ENCODE measurements at regions not wholly inside any gene's neighbourhood (a gene's known extent, or its start where the extent isn't known, plus 50 kb on each side); places are given as distances from the start of the nearest gene placed in this dataset.

DNA sequence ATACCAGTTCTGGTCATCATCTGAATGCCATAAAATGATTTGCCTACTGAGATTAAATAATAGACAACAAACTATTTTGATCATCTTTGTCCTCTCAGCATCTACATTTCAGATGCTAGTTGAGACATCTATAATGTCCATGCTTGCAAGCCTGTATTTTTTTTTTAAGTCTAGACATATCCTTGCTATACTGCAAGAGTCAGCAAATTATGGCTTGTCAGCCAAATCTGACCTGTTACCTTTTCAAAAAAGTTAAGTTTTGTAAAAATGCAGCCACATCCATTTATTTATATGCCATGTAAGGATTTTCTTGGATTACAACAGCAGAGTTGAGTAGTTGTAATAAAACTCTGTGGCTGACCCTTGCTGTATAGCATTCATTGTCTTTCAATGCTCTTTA lies 1355.7 kb upstream of the FAM98A start:
- no peak for DNase-seq (ENCODE audit: low spot score)

DNA sequence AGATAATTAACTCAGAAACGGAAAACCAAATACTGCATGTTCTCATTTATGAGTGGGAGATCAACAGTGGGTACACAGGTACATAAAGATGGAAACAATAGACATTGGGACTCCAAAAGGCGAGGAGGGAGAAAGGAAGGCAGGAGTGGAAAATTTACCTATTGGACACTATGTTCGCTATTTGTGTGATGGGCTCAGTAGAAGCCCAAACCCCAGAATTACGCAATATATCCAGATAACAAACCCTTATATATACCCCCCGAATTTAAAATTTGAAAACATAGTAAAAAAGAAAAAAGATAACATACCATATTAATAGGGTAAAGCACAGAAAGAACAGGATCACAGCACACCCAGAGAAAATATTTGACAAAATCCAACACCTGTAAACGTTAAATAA lies 1351.7 kb upstream of the FAM98A start:
- DNase-seq (ENCODE audit: low spot score) = no peak

DNA sequence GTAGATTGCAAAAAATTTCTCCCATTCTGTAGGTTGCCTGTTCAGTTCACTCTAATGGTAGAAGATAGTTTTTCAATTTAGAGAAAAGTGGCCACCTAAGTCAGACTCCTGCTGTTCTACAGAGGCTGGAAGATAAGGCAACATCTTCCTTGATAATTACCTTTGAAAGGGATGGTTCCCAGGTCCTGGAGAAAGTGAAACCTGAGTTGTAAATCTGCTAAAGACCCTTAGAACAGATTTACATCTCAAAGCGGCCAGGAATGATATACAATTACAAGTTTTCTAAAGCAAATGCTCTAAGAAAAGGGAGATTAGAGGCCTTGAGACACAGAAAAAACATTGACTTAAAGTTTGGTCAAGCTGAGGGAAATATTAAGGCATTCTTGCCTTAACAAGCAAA lies 1350.2 kb upstream of the FAM98A start:
- DNase-seq (ENCODE audit: low spot score) = no peak

DNA sequence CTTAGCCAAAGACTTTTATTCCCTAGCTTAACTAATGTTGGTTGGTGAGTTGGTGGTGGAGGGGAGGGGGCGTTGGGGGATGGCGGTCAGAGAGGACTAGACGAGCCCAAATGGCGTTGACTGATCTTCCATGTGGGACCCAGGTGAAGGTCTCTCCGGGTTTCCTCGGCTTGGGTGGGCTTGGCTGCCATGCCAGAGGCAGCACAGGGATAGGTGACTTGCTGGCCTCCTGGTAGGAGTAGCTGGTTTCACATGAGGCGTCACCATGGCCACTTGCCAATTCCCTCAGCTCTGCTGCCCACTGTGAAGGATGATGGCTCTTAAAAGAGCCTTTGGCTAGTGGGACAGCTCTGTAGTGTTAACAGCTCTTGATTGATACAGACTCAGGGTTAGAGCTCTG lies 1337.0 kb upstream of the FAM98A start:
- DNase-seq (ENCODE audit: low spot score) = no peak

DNA sequence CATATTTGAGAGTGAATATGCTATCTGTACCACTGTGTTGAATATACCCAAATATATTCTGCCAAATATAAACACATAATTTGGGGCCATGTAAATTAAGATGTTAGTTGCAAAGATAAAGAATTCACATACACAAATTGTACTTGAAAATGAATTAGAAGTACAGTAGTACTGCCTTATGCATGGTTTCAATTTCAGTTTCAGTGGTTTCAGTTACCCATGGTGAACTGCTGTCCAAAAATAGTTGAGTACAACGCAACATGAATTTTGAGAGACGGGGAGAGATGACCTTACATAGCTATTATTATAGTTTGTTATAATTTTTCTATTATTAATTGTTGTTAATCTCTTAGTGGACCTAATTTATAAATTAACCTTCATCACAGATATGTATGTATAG lies 1313.0 kb upstream of the FAM98A start:
- DNase-seq (ENCODE audit: low spot score) = no peak

DNA sequence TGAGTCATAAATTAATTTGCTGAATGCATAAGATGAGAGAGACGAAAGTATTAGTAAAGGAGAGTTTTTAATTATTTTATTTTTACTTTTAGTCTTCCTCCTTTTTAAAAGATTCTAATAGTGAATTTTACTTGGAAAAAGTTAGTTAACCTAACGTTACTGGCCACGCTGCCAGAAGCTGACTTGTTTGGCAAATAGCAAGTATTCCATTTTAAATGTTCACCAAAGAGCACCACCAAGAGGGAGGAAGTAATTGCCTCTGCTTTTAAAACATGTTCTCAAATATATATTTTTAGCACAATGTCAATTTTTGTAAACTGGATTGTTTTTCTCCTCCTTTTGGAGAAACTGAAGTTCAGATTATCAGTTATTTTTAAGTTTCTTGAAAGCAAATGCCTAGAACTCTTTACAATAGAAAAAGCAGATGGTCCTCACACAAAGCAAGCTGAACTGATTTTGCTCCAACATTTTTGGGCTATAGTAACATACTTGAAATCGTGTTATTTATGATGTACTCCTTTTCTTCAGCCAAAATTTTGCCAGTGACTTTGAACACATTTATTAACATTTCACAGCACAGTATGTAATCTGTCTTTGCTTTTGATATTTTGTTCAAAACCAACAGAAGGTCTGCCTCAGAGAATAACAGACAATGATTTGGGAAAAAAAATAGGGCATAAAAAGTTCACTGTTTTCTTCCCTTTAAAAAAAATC lies 1311.0 kb upstream of the FAM98A start:
- no peak for DNase-seq (ENCODE audit: low spot score)

DNA sequence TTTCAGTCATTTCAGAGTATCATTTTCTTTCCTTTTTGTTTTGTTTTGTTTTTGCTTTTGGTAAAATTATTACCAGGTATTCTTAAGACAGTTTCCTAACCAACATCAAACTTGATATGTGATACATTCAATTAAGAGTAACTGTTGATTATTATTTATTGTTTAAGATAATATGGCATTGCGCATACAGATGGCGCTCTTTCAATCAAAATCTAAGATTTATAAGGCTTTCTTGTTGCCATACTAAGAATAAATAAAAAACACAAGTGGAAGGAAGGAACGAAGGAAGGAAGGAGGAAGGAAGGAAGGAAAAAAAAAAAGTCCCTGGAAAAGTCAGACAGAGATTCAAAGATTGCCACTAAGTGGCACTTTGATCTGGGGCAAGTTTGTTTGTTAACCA lies 1308.7 kb upstream of the FAM98A start:
- DNase-seq (ENCODE audit: low spot score) = no peak

DNA sequence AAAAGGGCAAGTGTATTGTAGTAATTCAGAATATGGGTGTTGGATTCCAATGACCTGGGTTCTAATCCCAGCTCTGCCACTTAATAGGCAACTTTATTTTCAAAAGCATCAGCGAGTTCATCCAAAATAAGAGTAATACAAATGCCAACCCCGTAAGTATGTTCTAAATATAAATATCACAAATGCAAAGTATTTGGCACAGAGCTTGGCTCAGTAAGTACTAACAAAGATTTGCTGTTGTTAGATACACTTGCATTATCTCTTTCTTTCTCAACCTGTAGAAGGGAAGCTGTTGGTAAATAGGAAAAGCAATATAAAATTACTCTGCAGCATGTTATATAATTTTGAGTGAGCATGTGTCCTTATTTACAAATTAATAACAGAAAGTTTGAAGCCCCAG lies 1302.6 kb upstream of the FAM98A start:
- no peak for DNase-seq (ENCODE audit: low spot score)

DNA sequence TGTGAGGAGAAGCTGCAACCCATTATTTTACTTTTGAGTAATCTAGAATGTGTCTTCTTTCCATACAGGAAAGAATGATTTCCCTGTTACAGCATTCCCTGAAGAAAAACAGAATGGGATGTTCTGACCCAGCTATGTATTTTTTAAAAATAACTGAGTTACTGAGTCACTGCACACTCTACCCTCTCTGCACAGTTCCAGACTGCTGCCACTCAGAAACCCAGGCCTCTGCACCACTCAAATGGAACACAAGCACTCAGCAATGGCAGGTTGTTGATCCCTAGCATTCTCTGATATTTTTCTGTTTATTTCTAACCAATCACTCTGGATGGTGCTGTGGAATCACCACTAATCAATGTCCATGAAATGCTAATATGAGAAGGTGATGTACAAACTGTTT lies 1300.0 kb upstream of the FAM98A start:
- no peak for DNase-seq (ENCODE audit: low spot score)

DNA sequence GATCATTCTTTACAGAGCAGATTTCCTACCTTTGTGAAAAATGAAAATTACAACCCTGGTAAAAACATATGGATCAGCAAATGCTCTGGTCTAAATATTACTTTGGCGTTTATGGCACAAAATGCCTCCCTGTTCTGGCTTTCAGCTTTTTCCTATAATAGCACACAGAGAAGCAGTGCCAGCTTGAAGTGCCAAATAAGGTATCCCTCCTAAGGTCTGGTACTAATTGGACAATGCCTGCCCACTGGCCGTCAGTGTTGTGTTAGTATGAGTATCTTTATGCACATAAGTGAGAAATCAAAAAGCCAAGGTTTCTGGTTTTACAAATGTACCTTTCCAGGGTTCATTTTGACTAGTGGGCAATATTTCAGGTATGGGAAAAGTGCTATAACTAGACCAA lies 1293.7 kb upstream of the FAM98A start:
- no peak for DNase-seq (ENCODE audit: low spot score)

DNA sequence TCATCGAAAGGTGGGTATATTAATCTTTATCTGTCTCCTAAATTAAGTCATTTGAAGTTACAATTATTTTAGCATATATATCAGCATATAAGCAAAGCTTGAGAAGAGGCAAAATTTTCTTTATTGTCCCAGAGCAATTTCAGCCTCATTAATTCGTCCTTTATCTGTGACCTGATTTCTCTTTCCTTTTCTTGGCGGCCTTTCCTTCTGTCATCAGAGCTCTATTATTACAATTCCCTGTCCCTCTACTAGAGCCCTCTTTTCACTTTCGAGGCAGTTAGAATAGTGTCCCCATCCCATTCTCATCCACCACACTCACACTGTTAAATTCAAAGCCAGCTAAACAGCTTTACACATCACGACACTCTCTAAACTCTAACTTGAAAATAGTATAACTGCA lies 1293.2 kb upstream of the FAM98A start:
- no peak for DNase-seq (ENCODE audit: low spot score)

DNA sequence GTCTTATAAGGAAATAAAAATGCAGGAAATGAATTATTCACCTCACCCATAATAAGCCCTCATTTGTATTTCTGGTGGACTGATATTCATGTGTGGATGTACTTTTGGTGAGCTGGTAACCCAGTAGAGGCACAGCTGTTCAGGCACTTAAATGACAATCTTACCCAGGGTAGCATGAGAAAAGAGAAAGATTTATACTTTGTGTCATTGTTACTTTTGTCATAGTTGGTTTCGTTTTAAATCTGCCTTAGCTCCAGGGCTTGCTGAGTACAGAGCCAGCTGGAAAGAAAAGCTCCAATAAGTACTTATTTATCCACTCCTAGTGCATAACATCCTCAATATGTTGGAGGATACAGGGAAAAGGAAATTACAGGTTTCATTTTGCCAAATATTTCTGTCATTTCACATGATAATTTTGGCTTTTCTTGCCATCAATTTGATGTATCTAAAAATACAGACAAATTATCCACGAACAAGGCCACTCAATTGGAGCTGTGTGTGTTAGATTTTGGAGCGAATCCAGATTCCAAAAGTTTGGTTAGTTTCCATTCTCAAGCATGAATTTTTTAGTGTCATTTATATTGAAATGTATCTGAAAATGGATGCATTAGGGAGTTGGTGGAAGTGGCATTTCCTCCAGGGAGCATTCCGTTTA lies 1276.1 kb upstream of the FAM98A start:
- no peak for DNase-seq (ENCODE audit: low spot score)

DNA sequence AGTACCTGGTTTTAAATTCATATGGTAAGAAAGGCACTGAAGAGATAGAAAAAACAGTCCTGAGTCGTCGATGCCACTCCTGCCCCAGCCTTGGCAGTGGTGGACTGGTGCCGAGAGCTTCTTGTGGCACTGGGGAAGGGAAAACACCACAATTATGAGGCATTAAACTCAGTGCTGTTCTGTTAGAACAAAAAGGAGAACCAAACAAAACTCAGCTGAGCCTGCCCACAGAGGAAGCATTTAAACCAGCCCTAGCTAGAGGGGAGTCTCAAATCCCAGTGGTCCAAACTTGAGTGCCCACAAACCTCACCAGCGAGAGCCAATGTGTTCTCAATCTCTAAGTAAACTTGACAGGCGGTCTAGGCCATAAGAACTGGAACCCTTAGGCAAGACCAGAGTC lies 1254.5 kb upstream of the FAM98A start:
- DNase-seq (ENCODE audit: low spot score) = no peak

DNA sequence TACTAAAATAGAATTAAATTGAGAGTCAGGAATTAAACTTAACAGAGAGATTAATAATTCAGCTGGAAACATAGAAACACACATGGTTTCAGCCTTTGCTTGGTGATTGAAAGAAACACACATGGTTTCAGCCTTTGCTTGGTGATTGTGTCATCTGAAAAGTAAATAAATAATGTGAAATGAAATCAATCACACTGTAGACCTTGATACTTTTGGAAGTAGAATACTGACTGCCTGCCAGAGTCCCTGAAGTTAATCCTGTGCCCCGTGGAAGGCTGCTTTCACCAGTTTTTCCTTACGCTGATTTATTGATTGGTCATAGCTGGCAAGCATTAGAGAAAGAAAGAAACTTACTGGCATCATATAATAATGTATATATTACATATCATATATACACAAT lies 1252.7 kb upstream of the FAM98A start:
- no peak for DNase-seq (ENCODE audit: low spot score)

DNA sequence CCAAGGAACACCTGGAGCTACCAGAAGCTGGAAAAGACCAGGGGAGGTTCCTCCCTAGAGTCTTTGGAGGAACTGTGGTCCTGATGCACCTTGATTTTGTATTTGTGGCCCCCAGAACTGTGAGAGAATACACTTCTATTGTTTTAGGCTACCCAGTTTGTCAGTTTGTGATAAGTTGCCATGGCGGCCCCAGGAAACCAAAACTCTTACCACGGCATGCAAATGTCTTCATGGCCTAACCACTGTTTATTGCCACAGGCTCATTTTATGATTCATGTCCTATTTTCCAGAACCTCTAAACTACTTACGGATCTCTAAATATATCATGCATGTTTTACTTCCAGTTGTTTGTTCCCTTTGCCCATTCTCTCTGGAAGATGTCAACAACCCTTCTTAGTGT lies 1250.7 kb upstream of the FAM98A start:
- no peak for DNase-seq (ENCODE audit: low spot score)

DNA sequence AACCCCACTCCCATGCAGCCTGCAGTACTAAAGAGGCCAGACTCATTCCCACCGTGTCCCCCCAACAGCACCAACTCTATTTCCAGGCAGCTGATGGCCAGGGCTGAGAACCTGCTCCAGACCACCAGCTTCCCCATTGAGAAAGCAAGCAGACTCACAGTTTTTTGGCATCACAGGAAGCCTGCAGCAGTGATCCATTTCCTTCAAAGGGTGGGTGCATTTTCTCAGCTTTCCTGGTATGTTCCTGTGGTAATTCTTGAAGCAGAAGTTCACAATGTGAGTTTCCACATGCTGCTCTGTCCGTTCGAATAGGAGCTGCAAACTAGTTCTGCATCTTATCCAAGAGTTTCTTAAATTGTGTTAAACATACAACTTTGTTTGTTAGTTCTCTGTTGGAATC lies 1249.6 kb upstream of the FAM98A start:
- no peak for DNase-seq (ENCODE audit: low spot score)

DNA sequence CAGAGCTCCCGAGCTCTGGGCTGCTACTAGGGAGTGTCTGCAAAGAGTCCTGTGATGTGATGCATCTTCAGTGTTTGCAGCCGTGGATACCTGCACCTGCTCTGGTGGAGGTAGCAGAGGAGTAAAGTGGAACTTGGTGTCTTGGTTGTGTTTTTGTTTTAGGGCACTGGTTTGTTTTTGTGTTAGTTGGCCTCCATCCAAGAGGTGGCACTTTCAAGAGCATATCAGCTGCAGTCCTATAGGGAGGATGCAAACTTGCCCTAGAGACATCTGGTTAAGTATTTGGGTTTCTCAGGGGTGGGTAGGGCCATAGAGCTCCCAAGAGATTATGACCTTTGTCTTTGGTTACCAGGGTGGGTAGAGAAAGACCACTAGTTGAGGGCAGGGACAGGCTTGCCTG lies 1249.0 kb upstream of the FAM98A start:
- no peak for DNase-seq (ENCODE audit: low spot score)

DNA sequence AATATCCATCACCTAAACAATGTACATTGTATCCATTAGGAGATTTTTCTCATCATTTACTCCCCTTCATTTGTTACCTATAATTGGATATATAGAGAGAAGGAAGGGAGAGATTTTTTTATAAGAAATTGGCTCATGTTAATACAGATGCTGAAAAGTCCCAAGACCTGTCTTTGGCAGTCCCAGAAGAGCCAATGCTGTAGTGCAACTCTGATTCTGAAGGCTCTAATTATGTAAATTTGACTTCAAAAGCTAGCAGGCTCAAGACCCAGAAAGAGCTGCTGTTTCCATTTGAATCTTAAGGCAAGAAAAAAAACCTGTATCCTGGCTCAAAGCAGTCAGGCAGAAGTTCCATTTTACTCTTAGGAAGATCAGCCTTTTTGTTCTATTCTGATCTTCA lies 1245.5 kb upstream of the FAM98A start:
- DNase-seq (ENCODE audit: low spot score) = no peak

DNA sequence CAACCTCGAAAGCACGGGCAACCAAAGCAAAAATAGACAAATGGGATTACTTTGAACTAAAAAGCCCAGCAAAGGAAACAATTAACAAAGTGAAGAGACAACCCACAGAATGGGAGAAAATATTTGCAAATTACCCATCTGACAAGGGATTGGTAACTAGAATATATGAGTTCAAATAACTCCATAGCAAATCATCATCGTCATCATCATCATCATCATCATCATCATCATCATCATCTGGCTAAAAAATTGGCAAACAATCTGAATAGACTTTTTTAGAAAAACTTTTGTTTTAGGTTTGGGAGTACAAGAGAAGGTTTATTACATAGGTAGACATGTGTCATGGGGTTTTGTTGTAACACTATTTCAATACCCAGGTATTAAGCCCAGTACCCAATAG lies 1239.3 kb upstream of the FAM98A start:
- DNase-seq (ENCODE audit: low spot score) = no peak

DNA sequence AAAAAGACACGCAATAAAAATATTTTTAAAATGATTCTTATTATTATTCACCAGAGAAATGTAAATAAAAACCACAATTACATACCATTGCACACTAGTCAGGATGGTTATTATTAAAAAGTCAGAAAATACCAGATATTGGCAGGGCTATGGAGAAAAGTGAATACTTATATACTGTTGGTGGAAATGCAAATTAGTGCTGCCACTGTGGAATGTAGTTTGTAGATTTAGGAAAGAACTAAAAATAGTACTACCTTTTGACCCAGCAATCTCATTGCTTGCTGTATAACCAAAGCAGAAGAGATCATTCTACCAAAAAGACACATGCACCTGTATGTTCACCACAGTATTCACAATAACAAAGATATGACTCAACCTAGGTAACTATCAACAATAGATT lies 1237.3 kb upstream of the FAM98A start:
- no peak for DNase-seq (ENCODE audit: low spot score)

DNA sequence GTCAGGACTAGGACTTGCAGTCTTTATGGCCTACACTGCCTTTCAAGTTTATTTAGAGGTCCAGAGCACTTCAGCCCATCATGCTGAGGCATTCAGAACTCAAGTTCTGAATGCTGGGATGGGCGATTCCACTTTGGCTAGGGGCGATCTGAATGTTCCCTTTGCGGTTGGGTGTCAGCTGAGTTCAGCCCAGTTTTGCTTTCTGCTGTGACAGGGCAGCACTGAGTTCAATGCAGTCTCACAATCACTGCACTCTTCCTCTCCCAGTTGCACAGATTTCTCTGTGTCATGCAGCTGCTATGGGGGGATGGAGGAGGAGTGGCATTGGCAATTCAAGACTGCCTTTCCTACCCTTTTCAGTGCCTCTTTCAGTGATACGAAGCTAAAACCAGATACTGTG lies 1232.0 kb upstream of the FAM98A start:
- no peak for DNase-seq (ENCODE audit: low spot score)

DNA sequence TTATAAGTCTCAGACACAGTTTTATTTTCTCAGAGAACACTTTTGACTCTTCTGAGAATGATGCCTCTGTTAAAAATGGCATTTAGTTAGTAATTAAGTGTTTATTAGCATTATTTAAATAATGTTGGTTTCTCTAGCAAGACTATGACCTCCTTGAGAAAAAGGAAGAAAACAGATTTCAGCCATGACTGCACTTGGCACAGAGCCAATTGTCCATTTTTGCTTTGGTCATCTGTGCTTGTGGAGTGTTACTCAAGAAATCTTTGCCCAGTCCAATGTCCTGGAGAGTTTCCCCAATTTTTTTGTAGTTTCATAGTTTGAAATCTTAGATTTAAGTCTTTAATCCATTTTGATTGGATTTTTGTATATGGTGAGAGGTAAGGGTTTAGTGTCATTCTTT lies 1229.4 kb upstream of the FAM98A start:
- no peak for DNase-seq (ENCODE audit: low spot score)

DNA sequence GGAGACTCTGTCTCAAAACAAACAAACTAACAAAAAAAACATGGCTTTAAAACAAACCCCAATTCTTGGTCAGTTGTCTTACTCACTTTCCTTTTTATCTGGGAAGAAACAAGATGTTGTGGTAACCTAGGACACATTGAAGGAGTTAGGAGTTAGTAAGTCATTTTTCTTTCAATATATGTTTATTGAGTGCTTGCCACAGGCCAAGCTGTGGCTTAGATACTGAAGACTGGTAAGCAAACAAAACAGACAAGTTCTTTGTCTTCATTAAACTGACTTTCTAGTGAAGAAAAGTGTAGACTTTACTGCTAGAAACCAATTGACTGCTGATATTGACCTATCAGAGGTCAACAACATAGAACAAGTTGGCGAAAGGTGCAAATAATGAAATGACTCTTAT lies 1228.3 kb upstream of the FAM98A start:
- DNase-seq (ENCODE audit: low spot score) = no peak

DNA sequence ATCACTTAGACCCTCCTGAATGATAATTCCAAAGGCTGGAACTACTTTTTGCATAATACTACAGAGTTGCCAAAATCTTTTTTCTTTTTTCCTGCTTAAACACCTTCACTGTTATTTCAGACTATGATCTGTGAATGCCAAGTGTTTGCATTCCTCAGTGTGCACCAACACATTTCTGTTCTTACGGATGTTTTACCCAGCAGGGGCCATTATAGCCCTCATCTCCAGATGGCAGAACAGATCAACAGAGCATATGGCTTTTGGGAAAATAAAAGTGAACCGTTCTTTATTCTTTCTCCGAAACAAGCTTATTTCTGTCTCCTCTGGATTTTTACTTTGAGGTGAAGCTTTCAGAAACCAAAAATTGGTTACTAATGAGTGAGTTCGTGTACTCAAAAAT lies 1226.6 kb upstream of the FAM98A start:
- no peak for DNase-seq (ENCODE audit: low spot score)
